HL-60 (cell line): ENCODE measurements at regions not wholly inside any gene's neighbourhood (a gene's known extent, or its start where the extent isn't known, plus 50 kb on each side); places are given as distances from the start of the nearest gene placed in this dataset.

Source experiments
- DNase-seq, 2 experiments: peaks; one replicate each; pipeline ENCODE4 v3.0.0-alpha.2; 2010 to 2020; ENCODE audit warnings: low read depth in 1 of 2, low spot score in 1 of 2
- H3K27ac ChIP-seq: fragments of 250-450 bp; sonication (Bioruptor Pico); replicated peaks from 2 replicates; pipeline ENCODE4 v1.5.1; 2020; ENCODE audit warnings: mild to moderate bottlenecking, moderate library complexity
- H3K27me3 ChIP-seq: fragments of 250-450 bp; sonication (Bioruptor Pico); 2 replicates; pipeline ENCODE4 v1.5.1; 2021; ENCODE audit warnings: mild to moderate bottlenecking, moderate library complexity; ENCODE audit not compliant: insufficient read depth, poor library complexity, severe bottlenecking
- H3K4me3 ChIP-seq: replicated peaks from 2 replicates; pipeline ENCODE4 v1.5.1; 2011; ENCODE audit warnings: mild to moderate bottlenecking, control low read depth, low read length; ENCODE audit not compliant: insufficient read depth
- GABPA ChIP-seq: IDR thresholded peaks from 2 replicates; pipeline ENCODE4 v1.6.1; 2012; ENCODE audit warnings: low read depth
- POLR2AphosphoS5 ChIP-seq: IDR thresholded peaks from 2 replicates; pipeline ENCODE4 v1.6.1; 2012; ENCODE audit warnings: low read depth
- SPI1 ChIP-seq: IDR thresholded peaks from 2 replicates; pipeline ENCODE4 v1.6.1; 2012; ENCODE audit warnings: low read depth, mild to moderate bottlenecking, borderline replicate concordance
- TF ChIP-seq, protein P1 (sequence below): IDR thresholded peaks from 2 replicates; pipeline ENCODE4 v1.6.1; 2012; ENCODE audit warnings: low read depth; ENCODE audit not compliant: insufficient replicate concordance
- TF ChIP-seq, protein P2 (sequence below): IDR thresholded peaks from one replicate; pipeline ENCODE4 v1.5.1; 2011; ENCODE audit warnings: low read length, control low read depth, inconsistent platforms; ENCODE audit not compliant: insufficient read depth

DNA sequence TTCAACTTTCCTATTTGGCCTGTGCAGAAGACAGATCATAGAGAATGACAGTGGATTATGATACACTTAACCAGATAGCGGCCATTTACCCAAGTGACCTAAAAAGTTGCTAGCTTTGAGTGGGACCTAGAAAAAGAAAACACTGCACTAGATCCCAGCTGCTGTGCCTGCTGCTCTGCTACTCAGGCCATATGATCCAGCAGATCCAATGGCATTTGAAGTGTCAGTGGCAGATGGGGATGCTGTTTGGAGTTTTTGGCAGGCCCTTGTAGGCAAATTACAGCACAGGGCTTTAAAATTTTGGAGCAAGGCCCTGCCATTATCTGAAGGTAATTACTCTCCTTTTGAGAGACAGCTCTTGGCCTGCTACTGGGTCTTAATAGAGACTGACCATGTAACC is 74.0 kb upstream of the KCNE2 start:
- no peak for TF ChIP-seq GABPA
- TF ChIP-seq, protein P1, sequence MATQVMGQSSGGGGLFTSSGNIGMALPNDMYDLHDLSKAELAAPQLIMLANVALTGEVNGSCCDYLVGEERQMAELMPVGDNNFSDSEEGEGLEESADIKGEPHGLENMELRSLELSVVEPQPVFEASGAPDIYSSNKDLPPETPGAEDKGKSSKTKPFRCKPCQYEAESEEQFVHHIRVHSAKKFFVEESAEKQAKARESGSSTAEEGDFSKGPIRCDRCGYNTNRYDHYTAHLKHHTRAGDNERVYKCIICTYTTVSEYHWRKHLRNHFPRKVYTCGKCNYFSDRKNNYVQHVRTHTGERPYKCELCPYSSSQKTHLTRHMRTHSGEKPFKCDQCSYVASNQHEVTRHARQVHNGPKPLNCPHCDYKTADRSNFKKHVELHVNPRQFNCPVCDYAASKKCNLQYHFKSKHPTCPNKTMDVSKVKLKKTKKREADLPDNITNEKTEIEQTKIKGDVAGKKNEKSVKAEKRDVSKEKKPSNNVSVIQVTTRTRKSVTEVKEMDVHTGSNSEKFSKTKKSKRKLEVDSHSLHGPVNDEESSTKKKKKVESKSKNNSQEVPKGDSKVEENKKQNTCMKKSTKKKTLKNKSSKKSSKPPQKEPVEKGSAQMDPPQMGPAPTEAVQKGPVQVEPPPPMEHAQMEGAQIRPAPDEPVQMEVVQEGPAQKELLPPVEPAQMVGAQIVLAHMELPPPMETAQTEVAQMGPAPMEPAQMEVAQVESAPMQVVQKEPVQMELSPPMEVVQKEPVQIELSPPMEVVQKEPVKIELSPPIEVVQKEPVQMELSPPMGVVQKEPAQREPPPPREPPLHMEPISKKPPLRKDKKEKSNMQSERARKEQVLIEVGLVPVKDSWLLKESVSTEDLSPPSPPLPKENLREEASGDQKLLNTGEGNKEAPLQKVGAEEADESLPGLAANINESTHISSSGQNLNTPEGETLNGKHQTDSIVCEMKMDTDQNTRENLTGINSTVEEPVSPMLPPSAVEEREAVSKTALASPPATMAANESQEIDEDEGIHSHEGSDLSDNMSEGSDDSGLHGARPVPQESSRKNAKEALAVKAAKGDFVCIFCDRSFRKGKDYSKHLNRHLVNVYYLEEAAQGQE, result no peak
- no peak for TF ChIP-seq SPI1
- TF ChIP-seq, protein P2, sequence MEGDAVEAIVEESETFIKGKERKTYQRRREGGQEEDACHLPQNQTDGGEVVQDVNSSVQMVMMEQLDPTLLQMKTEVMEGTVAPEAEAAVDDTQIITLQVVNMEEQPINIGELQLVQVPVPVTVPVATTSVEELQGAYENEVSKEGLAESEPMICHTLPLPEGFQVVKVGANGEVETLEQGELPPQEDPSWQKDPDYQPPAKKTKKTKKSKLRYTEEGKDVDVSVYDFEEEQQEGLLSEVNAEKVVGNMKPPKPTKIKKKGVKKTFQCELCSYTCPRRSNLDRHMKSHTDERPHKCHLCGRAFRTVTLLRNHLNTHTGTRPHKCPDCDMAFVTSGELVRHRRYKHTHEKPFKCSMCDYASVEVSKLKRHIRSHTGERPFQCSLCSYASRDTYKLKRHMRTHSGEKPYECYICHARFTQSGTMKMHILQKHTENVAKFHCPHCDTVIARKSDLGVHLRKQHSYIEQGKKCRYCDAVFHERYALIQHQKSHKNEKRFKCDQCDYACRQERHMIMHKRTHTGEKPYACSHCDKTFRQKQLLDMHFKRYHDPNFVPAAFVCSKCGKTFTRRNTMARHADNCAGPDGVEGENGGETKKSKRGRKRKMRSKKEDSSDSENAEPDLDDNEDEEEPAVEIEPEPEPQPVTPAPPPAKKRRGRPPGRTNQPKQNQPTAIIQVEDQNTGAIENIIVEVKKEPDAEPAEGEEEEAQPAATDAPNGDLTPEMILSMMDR, result no peak
- no peak for TF ChIP-seq POLR2AphosphoS5
- DNase-seq, result no peak
- Histone ChIP-seq H3K4me3 (no peak overlapping the region), H3K27ac (no peak overlapping the region), H3K27me3 (no peaks in the 10 kb centered on the region)

DNA sequence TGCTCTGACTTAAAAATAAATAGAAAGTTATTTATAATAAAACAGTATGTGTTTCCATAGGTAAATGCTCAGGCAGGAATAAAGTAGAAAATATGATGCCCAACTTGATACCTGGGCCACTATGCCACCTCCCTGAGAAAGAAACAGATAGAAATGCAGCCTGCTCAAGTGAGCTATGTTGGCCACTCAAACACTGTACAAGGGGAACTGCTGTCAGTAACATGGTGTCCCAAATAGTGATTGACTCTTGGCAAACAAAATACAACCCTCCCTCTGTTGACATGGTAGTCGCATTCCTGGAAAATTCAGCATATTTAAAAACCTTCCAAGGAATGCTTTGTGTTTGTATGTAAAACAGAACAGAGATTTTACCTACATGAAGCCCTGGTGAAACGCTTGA is 66.9 kb upstream of the KCNE2 start:
- H3K27ac ChIP-seq, result no peak overlapping the region
- TF ChIP-seq, protein P2, result no peak
- TF ChIP-seq POLR2AphosphoS5 (no peak), GABPA (no peak), SPI1 (no peak)
- TF ChIP-seq, protein P1, result no peak
- no peak for DNase-seq
- H3K4me3 ChIP-seq, result no peak overlapping the region
- H3K27me3 ChIP-seq, result no peaks in the 10 kb centered on the region

DNA sequence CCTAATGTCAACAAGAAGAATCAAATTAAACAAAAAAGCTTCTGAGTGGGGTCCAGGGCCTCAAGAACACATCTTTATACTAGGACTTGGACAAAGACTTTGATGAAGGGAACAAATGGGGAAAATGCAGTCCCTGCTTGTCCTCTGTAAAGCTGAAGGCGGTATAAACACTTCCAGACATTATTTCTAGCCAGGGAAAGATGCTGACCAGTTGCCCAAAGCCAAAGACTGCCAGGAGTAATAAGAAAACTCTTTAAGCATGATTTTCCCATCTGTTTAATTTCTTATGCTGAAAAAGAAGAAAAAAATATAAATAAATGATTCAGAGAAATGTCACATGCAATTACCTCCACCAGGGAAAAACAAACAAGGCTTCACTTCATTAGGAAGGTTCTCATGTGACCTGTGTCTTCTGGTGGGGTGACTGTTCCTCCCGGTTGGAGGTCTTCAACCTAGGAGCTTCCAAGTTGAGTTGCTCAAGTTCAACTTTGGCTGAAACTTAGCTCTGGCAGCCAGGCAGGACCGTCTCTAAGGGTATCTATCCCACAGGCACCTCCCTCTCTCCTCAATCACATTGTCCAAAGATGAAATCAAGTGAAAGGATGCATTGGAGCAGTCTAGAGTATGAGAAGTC is 65.2 kb upstream of the KCNE2 start:
- Histone ChIP-seq H3K4me3 (no peak overlapping the region), H3K27ac (no peak overlapping the region), H3K27me3 (no peaks in the 10 kb centered on the region)
- DNase-seq, result no peak
- TF ChIP-seq GABPA, result no peak
- TF ChIP-seq, protein P2, result no peak
- no peak for TF ChIP-seq SPI1
- TF ChIP-seq, protein P1, result no peak
- TF ChIP-seq POLR2AphosphoS5, result no peak
